ENCODE measurements at regions not wholly inside any gene's neighbourhood (a gene's known extent, or its start where the extent isn't known, plus 50 kb on each side); places are given as distances from the start of the nearest gene placed in this dataset.

GRCh38 chr16:85545227-85545818 lies 67.8 kb upstream of the GSE1 start:
- DNase-seq (ENCODE audit: low spot score), result no peak

GRCh38 chr16:85546585-85547447 lies 66.3 kb upstream of the GSE1 start:
- no peak for DNase-seq (ENCODE audit: low spot score)

- no peak for DNase-seq (ENCODE audit: low spot score)
Measured at GRCh38 chr16:85548375-85548774, 64.7 kb upstream of the GSE1 start.

- no peak for DNase-seq (ENCODE audit: low spot score)
Measured at GRCh38 chr16:85549766-85550421, 63.2 kb upstream of the GSE1 start.

GRCh38 chr16:85550422-85550864 lies 62.7 kb upstream of the GSE1 start:
- no peak for DNase-seq (ENCODE audit: low spot score)

- DNase-seq (ENCODE audit: low spot score), result no peak
Measured at GRCh38 chr16:85550953-85551924, 61.9 kb upstream of the GSE1 start.

- no peak for DNase-seq (ENCODE audit: low spot score)
Measured at GRCh38 chr16:85552980-85553435, 60.1 kb upstream of the GSE1 start.

- peak; percentile 88 for DNase-seq (ENCODE audit: low spot score)
Measured at GRCh38 chr16:85553436-85554113, 59.5 kb upstream of the GSE1 start.

- peak; percentile 87 for DNase-seq (ENCODE audit: low spot score)
Measured at GRCh38 chr16:85554114-85554888, 58.8 kb upstream of the GSE1 start.

GRCh38 chr16:85554889-85555718 lies 58.0 kb upstream of the GSE1 start:
- peak; percentile 89 for DNase-seq (ENCODE audit: low spot score)

- peak; percentile 57 for DNase-seq (ENCODE audit: low spot score)
Measured at GRCh38 chr16:85555719-85556455, 57.2 kb upstream of the GSE1 start.

GRCh38 chr16:85556456-85557082 lies 56.6 kb upstream of the GSE1 start:
- peak; percentile 72 for DNase-seq (ENCODE audit: low spot score)

GRCh38 chr16:85557083-85557970 lies 55.8 kb upstream of the GSE1 start:
- DNase-seq (ENCODE audit: low spot score), result peak; percentile 93

GRCh38 chr16:85557971-85558657 lies 55.0 kb upstream of the GSE1 start:
- peak; percentile 49 for DNase-seq (ENCODE audit: low spot score)

- no peak for DNase-seq (ENCODE audit: low spot score)
Measured at GRCh38 chr16:85560932-85561247, 52.2 kb upstream of the GSE1 start.

GRCh38 chr16:85561248-85562092 lies 51.7 kb upstream of the GSE1 start:
- no peak for DNase-seq (ENCODE audit: low spot score)

All from HuH-7.5 (cell line).